ENCODE measurements at regions not wholly inside any gene's neighbourhood (a gene's known extent, or its start where the extent isn't known, plus 50 kb on each side); places are given as distances from the start of the nearest gene placed in this dataset.

GRCh38 chr10:31602541-31603234 is 283.7 kb downstream of the ZEB1 start:
- WGBS, 2 experiments (ENCODE audit: extremely low coverage in 2 of 2, insufficient read length in 1 of 2), result 8% methylated on average over 9 of the region's 22 CpGs; no CpG with 5 or more reads in 1 of the 2 experiments
- H2AK9ac ChIP-seq (replicated peaks; ENCODE audit: low read depth, low read length, poor library complexity), result peak overlapping the region; percentile 83
- H3K27me3 ChIP-seq (ENCODE audit: control insufficient read depth, insufficient read depth, low read length), result no peaks in the 10 kb centered on the region
- peak overlapping the region; percentile 50 for H3K27ac ChIP-seq (ENCODE audit: insufficient read depth, low read length)
- peak overlapping the region; percentile 60 to 77; a peak in 3 of 4 replicates for H4K8ac ChIP-seq (ENCODE audit: low read depth in 2 of 2, low read length in 2 of 2)
- peak overlapping the region; percentile 57 for H4K5ac ChIP-seq (ENCODE audit: low read depth, low read length)
- H3K79me1 ChIP-seq (ENCODE audit: low read depth in 1 of 2, low read length in 2 of 2), result no peaks in the 10 kb centered on the region; a peak in 1 of 4 replicates
- H3K36me3 ChIP-seq (ENCODE audit: control insufficient read depth, insufficient read depth, low read length), result no peaks in the 10 kb centered on the region
- H3K9ac ChIP-seq (ENCODE audit: low read depth, low read length), result peak overlapping the region; percentile 72
- 0 out of 2 replicates have a peak, but pooled peaks cover 2% of the 10 kb centered on the region for H3K9me1 ChIP-seq (ENCODE audit: insufficient read depth, low read length)
- H4K91ac ChIP-seq (ENCODE audit: insufficient read depth, low read depth, low read length), result peak overlapping the region; percentile 61
- CTCF ChIA-PET, result no interaction called here
- peak overlapping the region; percentile 36; the same call in 1 of the 2 replicates for H2AK5ac ChIP-seq (ENCODE audit: low read depth, low read length)
- H3K4me3 ChIP-seq (ENCODE audit: insufficient read depth, low read depth, low read length), result peak overlapping the region; percentile 66
- H2BK120ac ChIP-seq (ENCODE audit: low read depth, low read length), result peak overlapping the region; percentile 64
- peak overlapping the region; percentile 59 for H3K4ac ChIP-seq (ENCODE audit: low read depth, low read length)
- POLR2A ChIA-PET (ENCODE audit: unreplicated experiment), result interaction anchor here (0.6 kb wide), 1 partner anchor 169 kb away, joined by 3 read pairs; no protein-coding TSS in a partner anchor
- H3K56ac ChIP-seq (ENCODE audit: extremely low read depth, insufficient read depth, low read length), result peak overlapping the region; percentile 50; the same call in 1 of the 2 replicates
- peak overlapping the region; percentile 97 for H2AFZ ChIP-seq (replicated peaks; ENCODE audit: low read length, poor library complexity)
- H3K18ac ChIP-seq (ENCODE audit: low read depth, low read length), result peak overlapping the region; percentile 44
- peaks cover 7% of the 10 kb centered on the region for H3K4me1 ChIP-seq (ENCODE audit: control insufficient read depth, insufficient read depth, low read length)
- H2BK20ac ChIP-seq (ENCODE audit: low read depth, low read length), result peak overlapping the region; percentile 5
- in situ Hi-C loops (cut with MboI; ENCODE audit: low sequenced_read_pairs), result no loop called here
- H3K4me2 ChIP-seq (ENCODE audit: low read depth, low read length), result peak overlapping the region; percentile 89
- H2BK5ac ChIP-seq (ENCODE audit: low read depth, low read length, poor library complexity, severe bottlenecking), result peak overlapping the region; percentile 8
- H3K14ac ChIP-seq (replicated peaks; ENCODE audit: low read depth, low read length), result peak overlapping the region; percentile 42
- intact Hi-C loops (cut with micrococcal nuclease), result no loop called here
- BruUV-seq (replicated peaks), result no TSS peak
- TF ChIP-seq POLR2A (IDR thresholded peaks at IDR 0.05; ENCODE audit: low read depth, low read length), result no peak
- no peak for TF ChIP-seq CTCF (conservative IDR thresholded peaks at IDR 0.05; ENCODE audit: low read depth, low read length)
- peak; percentile 90 for TF ChIP-seq USF2 (IDR thresholded peaks at IDR 0.05; ENCODE audit: low read depth, low read length)
- peak; percentile 81 for TF ChIP-seq BHLHE40 (IDR thresholded peaks at IDR 0.05; ENCODE audit: low read depth, low read length)
- no peak for TF ChIP-seq ELK1 (IDR thresholded peaks at IDR 0.05; ENCODE audit: borderline replicate concordance, low read depth, low read length)
- no peak for TF ChIP-seq RCOR1 (IDR thresholded peaks at IDR 0.05; ENCODE audit: insufficient replicate concordance, low read length)
- TF ChIP-seq FOS (IDR thresholded peaks at IDR 0.05; ENCODE audit: low read depth, low read length), result peak; percentile 27; the same call in 1 of the 2 replicates
- TF ChIP-seq MXI1 (IDR thresholded peaks at IDR 0.05; ENCODE audit: borderline replicate concordance, low read depth, low read length), result 0 out of 2 replicates have a peak, but pooled peaks have one; percentile 44
- dilution Hi-C loops (cut with HindIII; ENCODE audit: low sequenced_read_pairs, unreplicated experiment), result no loop called here
- no peak for ATAC-seq (ENCODE audit: low read depth)
- H4K20me1 ChIP-seq (ENCODE audit: insufficient read depth, low read length), result no peaks in the 10 kb centered on the region
- peak; percentile 73 for DNase-seq
- H3K9me3 ChIP-seq (ENCODE audit: control insufficient read depth, insufficient read depth, low read length), result no peaks in the 10 kb centered on the region
- peak overlapping the region; percentile 69 for H3K23ac ChIP-seq (ENCODE audit: low read depth, low read length)
- peak overlapping the region; percentile 5; the same call in 1 of the 3 replicates for H2BK15ac ChIP-seq (ENCODE audit: low read depth, low read length)
